ENCODE measurements at regions not wholly inside any gene's neighbourhood (a gene's known extent, or its start where the extent isn't known, plus 50 kb on each side); places are given as distances from the start of the nearest gene placed in this dataset.

- Histone ChIP-seq H3K4me3 (ENCODE audit: low read length) (no peak overlapping the region), H3K27ac (ENCODE audit: low read depth, low read length) (no peak overlapping the region), H3K9ac (ENCODE audit: low read depth, low read length) (no peak overlapping the region), H3K9me3 (ENCODE audit: insufficient read depth, low read depth, low read length) (no peaks in the 10 kb centered on the region), H3K4me1 (ENCODE audit: insufficient read depth, low read length) (no peaks in the 10 kb centered on the region), H3K27me3 (ENCODE audit: insufficient read depth, low read length) (no peaks in the 10 kb centered on the region), H3K36me3 (ENCODE audit: insufficient read depth, low read length) (no peaks in the 10 kb centered on the region)
- 97% methylated on average over 9 of the region's 9 CpGs for WGBS
Measured at GRCh38 chr14:94960285-94961001, 190.5 kb upstream of the GSC start.

- H3K4me1 ChIP-seq (ENCODE audit: insufficient read depth, low read length) = no peaks in the 10 kb centered on the region
- H3K9me3 ChIP-seq (ENCODE audit: insufficient read depth, low read depth, low read length) = no peaks in the 10 kb centered on the region
- H3K27ac ChIP-seq (ENCODE audit: low read depth, low read length) = no peak overlapping the region
- H3K36me3 ChIP-seq (ENCODE audit: insufficient read depth, low read length) = no peaks in the 10 kb centered on the region
- no peak overlapping the region for H3K4me3 ChIP-seq (ENCODE audit: low read length)
- WGBS = 90% methylated on average over 11 of the region's 12 CpGs
- H3K27me3 ChIP-seq (ENCODE audit: insufficient read depth, low read length) = no peaks in the 10 kb centered on the region
- no peak overlapping the region for H3K9ac ChIP-seq (ENCODE audit: low read depth, low read length)
Measured at GRCh38 chr14:94953541-94954260, 183.8 kb upstream of the GSC start.

GRCh38 chr14:94952097-94952496 lies 182.2 kb upstream of the GSC start:
- 0 out of 2 replicates have a peak, but pooled peaks cover 4% of the 10 kb centered on the region for H3K9me3 ChIP-seq (ENCODE audit: insufficient read depth, low read depth, low read length)
- no peaks in the 10 kb centered on the region for H3K27me3 ChIP-seq (ENCODE audit: insufficient read depth, low read length)
- no peaks in the 10 kb centered on the region for H3K4me1 ChIP-seq (ENCODE audit: insufficient read depth, low read length)
- no peak overlapping the region for H3K27ac ChIP-seq (ENCODE audit: low read depth, low read length)
- no peaks in the 10 kb centered on the region for H3K36me3 ChIP-seq (ENCODE audit: insufficient read depth, low read length)
- no peak overlapping the region for H3K4me3 ChIP-seq (ENCODE audit: low read length)
- WGBS = 69% methylated on average over 7 of the region's 7 CpGs
- no peak overlapping the region for H3K9ac ChIP-seq (ENCODE audit: low read depth, low read length)

GRCh38 chr14:94946244-94946643 lies 176.3 kb upstream of the GSC start:
- Histone ChIP-seq H3K9ac (ENCODE audit: low read depth, low read length) (no peak overlapping the region), H3K36me3 (ENCODE audit: insufficient read depth, low read length) (no peaks in the 10 kb centered on the region), H3K9me3 (ENCODE audit: insufficient read depth, low read depth, low read length) (0 out of 2 replicates have a peak, but pooled peaks cover 4% of the 10 kb centered on the region), H3K4me1 (ENCODE audit: insufficient read depth, low read length) (no peaks in the 10 kb centered on the region), H3K27me3 (ENCODE audit: insufficient read depth, low read length) (no peaks in the 10 kb centered on the region), H3K4me3 (ENCODE audit: low read length) (no peak overlapping the region), H3K27ac (ENCODE audit: low read depth, low read length) (no peak overlapping the region)
- 92% methylated on average over 3 of the region's 3 CpGs for WGBS

- WGBS = 96% methylated on average over 8 of the region's 8 CpGs
- H3K9ac ChIP-seq (ENCODE audit: low read depth, low read length) = no peak overlapping the region
- no peak overlapping the region for H3K27ac ChIP-seq (ENCODE audit: low read depth, low read length)
- H3K4me3 ChIP-seq (ENCODE audit: low read length) = no peak overlapping the region
- no peaks in the 10 kb centered on the region for H3K36me3 ChIP-seq (ENCODE audit: insufficient read depth, low read length)
- H3K9me3 ChIP-seq (ENCODE audit: insufficient read depth, low read depth, low read length) = 0 out of 2 replicates have a peak, but pooled peaks cover 4% of the 10 kb centered on the region
- H3K27me3 ChIP-seq (ENCODE audit: insufficient read depth, low read length) = no peaks in the 10 kb centered on the region
- H3K4me1 ChIP-seq (ENCODE audit: insufficient read depth, low read length) = no peaks in the 10 kb centered on the region
Measured at GRCh38 chr14:94945615-94946014, 175.7 kb upstream of the GSC start.

GRCh38 chr14:94944636-94945258 lies 174.8 kb upstream of the GSC start:
- no peaks in the 10 kb centered on the region for H3K36me3 ChIP-seq (ENCODE audit: insufficient read depth, low read length)
- no peak overlapping the region for H3K27ac ChIP-seq (ENCODE audit: low read depth, low read length)
- H3K9me3 ChIP-seq (ENCODE audit: insufficient read depth, low read depth, low read length) = 0 out of 2 replicates have a peak, but pooled peaks cover 4% of the 10 kb centered on the region
- no peak overlapping the region for H3K4me3 ChIP-seq (ENCODE audit: low read length)
- no peaks in the 10 kb centered on the region for H3K27me3 ChIP-seq (ENCODE audit: insufficient read depth, low read length)
- WGBS = 94% methylated on average over 7 of the region's 7 CpGs
- no peaks in the 10 kb centered on the region for H3K4me1 ChIP-seq (ENCODE audit: insufficient read depth, low read length)
- H3K9ac ChIP-seq (ENCODE audit: low read depth, low read length) = no peak overlapping the region

- Histone ChIP-seq H3K9me3 (ENCODE audit: insufficient read depth, low read depth, low read length) (no peaks in the 10 kb centered on the region), H3K4me1 (ENCODE audit: insufficient read depth, low read length) (no peaks in the 10 kb centered on the region), H3K4me3 (ENCODE audit: low read length) (no peak overlapping the region), H3K36me3 (ENCODE audit: insufficient read depth, low read length) (no peaks in the 10 kb centered on the region), H3K27me3 (ENCODE audit: insufficient read depth, low read length) (no peaks in the 10 kb centered on the region), H3K9ac (ENCODE audit: low read depth, low read length) (no peak overlapping the region), H3K27ac (ENCODE audit: low read depth, low read length) (no peak overlapping the region)
- 89% methylated on average over 4 of the region's 4 CpGs for WGBS
Measured at GRCh38 chr14:94942601-94943000, 172.7 kb upstream of the GSC start.

GRCh38 chr14:94941311-94941710 lies 171.4 kb upstream of the GSC start:
- Histone ChIP-seq H3K4me3 (ENCODE audit: low read length) (no peak overlapping the region), H3K9me3 (ENCODE audit: insufficient read depth, low read depth, low read length) (no peaks in the 10 kb centered on the region), H3K36me3 (ENCODE audit: insufficient read depth, low read length) (no peaks in the 10 kb centered on the region), H3K9ac (ENCODE audit: low read depth, low read length) (no peak overlapping the region), H3K4me1 (ENCODE audit: insufficient read depth, low read length) (no peaks in the 10 kb centered on the region), H3K27me3 (ENCODE audit: insufficient read depth, low read length) (no peaks in the 10 kb centered on the region), H3K27ac (ENCODE audit: low read depth, low read length) (no peak overlapping the region)
- WGBS = 97% methylated on average over 5 of the region's 5 CpGs

- no peaks in the 10 kb centered on the region for H3K36me3 ChIP-seq (ENCODE audit: insufficient read depth, low read length)
- no peak overlapping the region for H3K27ac ChIP-seq (ENCODE audit: low read depth, low read length)
- no peaks in the 10 kb centered on the region for H3K9me3 ChIP-seq (ENCODE audit: insufficient read depth, low read depth, low read length)
- WGBS = 90% methylated on average over 11 of the region's 11 CpGs
- H3K4me3 ChIP-seq (ENCODE audit: low read length) = no peak overlapping the region
- no peaks in the 10 kb centered on the region for H3K27me3 ChIP-seq (ENCODE audit: insufficient read depth, low read length)
- no peaks in the 10 kb centered on the region for H3K4me1 ChIP-seq (ENCODE audit: insufficient read depth, low read length)
- H3K9ac ChIP-seq (ENCODE audit: low read depth, low read length) = no peak overlapping the region
Measured at GRCh38 chr14:94940263-94940993, 170.5 kb upstream of the GSC start.

GRCh38 chr14:94938016-94938415 lies 168.1 kb upstream of the GSC start:
- 94% methylated on average over 2 of the region's 2 CpGs for WGBS
- H3K4me1 ChIP-seq (ENCODE audit: insufficient read depth, low read length) = no peaks in the 10 kb centered on the region
- H3K36me3 ChIP-seq (ENCODE audit: insufficient read depth, low read length) = no peaks in the 10 kb centered on the region
- no peaks in the 10 kb centered on the region for H3K27me3 ChIP-seq (ENCODE audit: insufficient read depth, low read length)
- no peak overlapping the region for H3K27ac ChIP-seq (ENCODE audit: low read depth, low read length)
- no peak overlapping the region for H3K9ac ChIP-seq (ENCODE audit: low read depth, low read length)
- H3K4me3 ChIP-seq (ENCODE audit: low read length) = no peak overlapping the region
- H3K9me3 ChIP-seq (ENCODE audit: insufficient read depth, low read depth, low read length) = no peaks in the 10 kb centered on the region

Measured in HUES64 (cell line).